MM.1S (cell line): ENCODE measurements at regions not wholly inside any gene's neighbourhood (a gene's known extent, or its start where the extent isn't known, plus 50 kb on each side); places are given as distances from the start of the nearest gene placed in this dataset.

Experiments
- CTCF ChIP-seq: fragments of 300-600 bp; sonication (generic); IDR thresholded peaks from 2 replicates; pipeline ENCODE4 v1.5.1; 2016; ENCODE audit warnings: antibody characterized with exemption, low read length, mixed read lengths
- EZH2phosphoT487 ChIP-seq: fragments of 300-600 bp; sonication (generic); IDR thresholded peaks from 2 replicates; pipeline ENCODE4 v1.6.1; 2018; ENCODE audit warnings: antibody characterized with exemption, low read length

- no peak for TF ChIP-seq CTCF
- TF ChIP-seq EZH2phosphoT487, result no peak
These were observed 295.6 kb downstream of the MAFB start for GRCh38 chr20:40393197-40394079.
